ENCODE measurements at regions not wholly inside any gene's neighbourhood (a gene's known extent, or its start where the extent isn't known, plus 50 kb on each side); places are given as distances from the start of the nearest gene placed in this dataset.

- TF ChIP-seq HMGA2 (CRISPR knock-in tag; IDR thresholded peaks at IDR 0.05), result no peak
- TF ChIP-seq, protein P1, sequence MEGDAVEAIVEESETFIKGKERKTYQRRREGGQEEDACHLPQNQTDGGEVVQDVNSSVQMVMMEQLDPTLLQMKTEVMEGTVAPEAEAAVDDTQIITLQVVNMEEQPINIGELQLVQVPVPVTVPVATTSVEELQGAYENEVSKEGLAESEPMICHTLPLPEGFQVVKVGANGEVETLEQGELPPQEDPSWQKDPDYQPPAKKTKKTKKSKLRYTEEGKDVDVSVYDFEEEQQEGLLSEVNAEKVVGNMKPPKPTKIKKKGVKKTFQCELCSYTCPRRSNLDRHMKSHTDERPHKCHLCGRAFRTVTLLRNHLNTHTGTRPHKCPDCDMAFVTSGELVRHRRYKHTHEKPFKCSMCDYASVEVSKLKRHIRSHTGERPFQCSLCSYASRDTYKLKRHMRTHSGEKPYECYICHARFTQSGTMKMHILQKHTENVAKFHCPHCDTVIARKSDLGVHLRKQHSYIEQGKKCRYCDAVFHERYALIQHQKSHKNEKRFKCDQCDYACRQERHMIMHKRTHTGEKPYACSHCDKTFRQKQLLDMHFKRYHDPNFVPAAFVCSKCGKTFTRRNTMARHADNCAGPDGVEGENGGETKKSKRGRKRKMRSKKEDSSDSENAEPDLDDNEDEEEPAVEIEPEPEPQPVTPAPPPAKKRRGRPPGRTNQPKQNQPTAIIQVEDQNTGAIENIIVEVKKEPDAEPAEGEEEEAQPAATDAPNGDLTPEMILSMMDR (IDR thresholded peaks at IDR 0.05), result no peak
- TF ChIP-seq JUN (CRISPR knock-in tag; IDR thresholded peaks at IDR 0.05), result no peak
- no peak for TF ChIP-seq ATF2 (CRISPR knock-in tag; IDR thresholded peaks at IDR 0.05; ENCODE audit: borderline replicate concordance, low read depth)
- TF ChIP-seq NR3C1 (CRISPR knock-in tag; conservative IDR thresholded peaks at IDR 0.05; ENCODE audit: low read depth), result no peak
- no peak for TF ChIP-seq HMGXB4 (CRISPR knock-in tag; IDR thresholded peaks at IDR 0.05)
- TF ChIP-seq MXD4 (CRISPR knock-in tag; IDR thresholded peaks at IDR 0.05; ENCODE audit: borderline replicate concordance), result no peak
Observed at GRCh38 chr1:244288663-244289062, 163.0 kb downstream of the ADSS2 start.
